GM20000 (cell line): ENCODE measurements at regions not wholly inside any gene's neighbourhood (a gene's known extent, or its start where the extent isn't known, plus 50 kb on each side); places are given as distances from the start of the nearest gene placed in this dataset.

Experiments
- DNase-seq: peaks from one replicate; pipeline ENCODE4 v3.0.0; 2012; ENCODE audit warnings: low spot score
- CTCF ChIP-seq: IDR thresholded peaks from 2 replicates; pipeline ENCODE4 v1.5.1; 2012; ENCODE audit warnings: mild to moderate bottlenecking, control low read depth; ENCODE audit errors: extremely low read depth, missing control alignments

DNA sequence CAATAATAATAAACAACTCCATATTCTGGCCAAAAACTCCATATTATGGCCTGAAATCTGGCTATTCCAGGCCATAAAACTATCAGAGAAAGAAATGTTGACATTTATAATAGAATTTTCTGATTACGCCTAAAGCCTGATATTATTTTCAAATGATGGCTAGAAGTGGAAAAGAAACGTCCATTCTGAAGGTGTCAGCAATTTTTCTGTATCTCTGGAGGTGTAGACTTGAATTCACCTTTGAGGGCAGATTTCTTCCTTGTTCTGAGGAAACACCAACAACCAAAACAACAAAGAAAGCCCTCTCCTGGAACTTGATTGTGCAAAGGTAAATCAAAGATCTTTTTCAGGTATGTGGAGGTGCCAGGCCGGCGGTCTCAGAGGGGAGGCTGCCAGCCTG is 390.7 kb downstream of the DMAC1 start:
- DNase-seq = no peak
- TF ChIP-seq CTCF = no peak

- TF ChIP-seq CTCF = no peak
- DNase-seq = no peak
Observed at GRCh38 chr9:7407246-7407645, 392.3 kb downstream of the DMAC1 start.

- DNase-seq = no peak
- TF ChIP-seq CTCF = no peak
Observed at GRCh38 chr9:7405924-7406604, 393.5 kb downstream of the DMAC1 start.

DNA sequence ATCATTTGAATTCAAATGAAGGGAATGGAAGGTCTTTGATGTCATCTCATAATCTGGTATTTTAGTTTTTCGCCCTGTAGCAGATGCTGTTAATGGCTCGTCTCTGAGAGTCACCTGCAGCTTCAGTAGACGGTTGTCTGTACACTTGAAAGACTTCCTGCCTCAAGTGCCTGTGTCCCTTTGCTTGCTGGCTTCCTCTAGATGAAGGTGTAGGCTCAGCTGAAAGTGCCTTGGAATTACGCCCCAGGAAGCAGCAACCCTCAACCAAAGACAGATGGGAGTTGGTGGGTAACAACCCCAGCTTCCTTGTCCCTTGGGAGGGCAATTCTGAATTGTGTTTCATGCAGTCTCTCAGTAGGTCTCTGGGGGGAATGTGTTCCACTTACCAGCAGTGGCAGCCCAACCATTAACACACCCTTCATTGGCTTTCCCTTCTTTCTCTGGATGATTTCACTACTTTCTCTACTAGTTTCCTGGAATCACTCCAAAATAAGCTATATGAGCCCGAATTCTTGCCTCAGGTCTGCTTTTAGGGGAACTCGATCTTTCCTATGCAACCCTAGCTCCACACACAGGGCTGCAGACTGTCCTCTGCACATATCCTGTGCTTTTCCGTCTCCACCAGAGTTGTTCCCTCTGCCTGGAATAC is 395.6 kb downstream of the DMAC1 start:
- DNase-seq = no peak
- no peak for TF ChIP-seq CTCF

DNA sequence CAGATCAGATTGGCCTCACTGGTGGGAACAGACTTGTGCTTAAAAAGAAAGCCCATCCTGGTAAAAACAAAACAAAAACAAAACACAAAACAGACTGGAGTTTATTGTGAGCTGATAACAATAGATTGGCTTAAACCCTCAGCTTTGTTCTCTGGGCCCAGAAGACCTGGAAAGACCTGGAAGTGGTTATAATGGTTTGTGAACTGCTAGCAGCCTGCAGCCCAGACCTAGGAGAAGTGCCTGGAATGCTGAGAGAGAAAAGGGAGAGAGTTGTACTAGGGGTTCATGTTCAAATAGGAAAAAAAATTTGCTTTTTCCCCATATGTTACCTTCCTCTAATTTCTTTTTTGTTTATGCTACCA is 396.6 kb downstream of the DMAC1 start:
- DNase-seq = no peak
- no peak for TF ChIP-seq CTCF

DNA sequence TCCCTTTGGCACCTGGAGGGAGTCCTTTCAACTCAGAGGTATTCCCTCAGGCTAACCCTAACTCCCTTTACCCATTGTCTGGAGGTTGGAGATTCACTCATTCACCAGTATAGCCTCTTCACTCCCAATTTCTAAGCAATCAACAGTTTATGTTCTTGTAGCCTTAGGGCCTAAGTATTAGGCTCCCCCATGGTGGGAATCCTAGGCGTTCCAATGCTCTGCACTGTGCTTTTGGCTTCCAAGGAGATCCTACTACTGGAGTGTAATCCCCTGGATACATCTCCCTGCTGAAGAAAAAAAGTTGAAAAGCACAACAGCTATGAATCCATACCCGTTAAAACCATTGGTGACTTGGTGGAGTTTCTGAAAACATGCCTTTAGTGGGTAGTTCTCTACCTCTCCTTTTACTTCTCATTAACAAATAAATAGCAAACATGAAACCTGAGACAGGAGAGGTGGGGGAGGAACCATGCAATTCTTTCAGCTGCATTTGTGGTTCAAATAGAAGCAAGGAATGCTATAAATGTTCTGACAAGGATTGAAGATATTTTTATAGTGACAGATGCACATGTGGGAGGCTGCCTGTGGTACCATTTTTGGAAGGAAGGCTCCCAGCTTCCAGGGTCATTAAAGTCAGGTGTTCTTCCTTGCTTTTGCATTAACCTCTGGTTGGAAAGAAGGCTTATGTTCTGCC is 397.1 kb downstream of the DMAC1 start:
- TF ChIP-seq CTCF = no peak
- DNase-seq = no peak

DNA sequence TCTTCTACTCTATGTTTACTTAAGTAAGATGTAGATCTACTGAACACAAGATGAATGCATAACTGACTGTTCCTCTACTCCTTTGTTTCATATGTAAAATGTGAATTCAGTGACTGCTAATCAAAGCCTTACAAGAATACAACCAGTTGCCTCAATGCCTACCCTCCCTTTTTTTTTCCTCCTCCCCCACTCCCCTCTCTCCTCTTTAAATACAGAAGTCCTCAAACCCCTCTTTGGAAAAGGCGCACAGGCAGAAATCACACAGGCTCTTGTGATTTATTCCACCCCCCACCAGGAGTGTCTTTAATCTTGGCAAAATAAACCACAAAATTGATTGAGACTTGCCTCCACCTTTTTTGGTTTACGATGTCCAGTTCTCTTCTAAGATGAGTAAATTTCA is 398.5 kb downstream of the DMAC1 start:
- no peak for DNase-seq
- no peak for TF ChIP-seq CTCF
